Mesothelial cell of epicardium (in vitro differentiated cells): ENCODE measurements at regions not wholly inside any gene's neighbourhood (a gene's known extent, or its start where the extent isn't known, plus 50 kb on each side); places are given as distances from the start of the nearest gene placed in this dataset.

Experiments used
- DNase-seq, 2 experiments: peaks; one replicate each; pipeline ENCODE4 v3.0.0; 2021; ENCODE audit warnings: low spot score in 2 of 2; ENCODE audit not compliant: unreplicated experiment in 2 of 2
- H3K27ac Mint-ChIP-seq: 2 replicates; pipeline ENCODE4 v1.8.0; 2021; ENCODE audit warnings: mixed read lengths
- H3K27me3 Mint-ChIP-seq: 2 replicates; pipeline ENCODE4 v1.8.0; 2021; ENCODE audit warnings: low read depth, mixed read lengths
- H3K36me3 Mint-ChIP-seq: 2 replicates; pipeline ENCODE4 v1.8.0; 2021; ENCODE audit warnings: mixed read lengths
- H3K4me1 Mint-ChIP-seq: 2 replicates; pipeline ENCODE4 v1.8.0; 2021; ENCODE audit warnings: mixed read lengths
- H3K4me3 Mint-ChIP-seq: 2 replicates; pipeline ENCODE4 v1.8.0; 2021; ENCODE audit warnings: mild to moderate bottlenecking, moderate library complexity, mixed read lengths
- H3K9me3 Mint-ChIP-seq: 2 replicates; pipeline ENCODE4 v1.8.0; 2021; ENCODE audit warnings: mixed read lengths
- CTCF ChIP-seq: fragments of 200-600 bp; sonication (generic); IDR thresholded peaks from one replicate; pipeline ENCODE4 v1.5.0; 2021; ENCODE audit warnings: antibody characterized with exemption; ENCODE audit not compliant: unreplicated experiment

GRCh38 chr19:27851543-27852060, 1361.3 kb downstream of the UQCRFS1 start:
- no peak for DNase-seq
- Mint-ChIP-seq H3K36me3 (peaks cover 10% of the 10 kb centered on the region), H3K4me1 (no peaks in the 10 kb centered on the region), H3K27ac (no peak overlapping the region), H3K9me3 (peaks cover 71% of the 10 kb centered on the region), H3K27me3 (no peaks in the 10 kb centered on the region), H3K4me3 (no peak overlapping the region)
- no peak for TF ChIP-seq CTCF

- no peak for TF ChIP-seq CTCF
- H3K4me1 Mint-ChIP-seq = no peaks in the 10 kb centered on the region
- H3K4me3 Mint-ChIP-seq = no peak overlapping the region
- no peaks in the 10 kb centered on the region for H3K27me3 Mint-ChIP-seq
- DNase-seq = no peak
- peaks cover 71% of the 10 kb centered on the region for H3K9me3 Mint-ChIP-seq
- H3K36me3 Mint-ChIP-seq = peaks cover 10% of the 10 kb centered on the region
- H3K27ac Mint-ChIP-seq = no peak overlapping the region
Observed at GRCh38 chr19:27851002-27851481, 1361.9 kb downstream of the UQCRFS1 start.

GRCh38 chr19:27846944-27847343, 1366.0 kb downstream of the UQCRFS1 start:
- no peak for TF ChIP-seq CTCF
- Mint-ChIP-seq H3K4me1 (no peaks in the 10 kb centered on the region), H3K4me3 (no peak overlapping the region), H3K9me3 (peaks cover 77% of the 10 kb centered on the region), H3K27me3 (no peaks in the 10 kb centered on the region), H3K36me3 (peaks cover 7% of the 10 kb centered on the region), H3K27ac (no peak overlapping the region)
- no peak for DNase-seq

- H3K27me3 Mint-ChIP-seq = no peaks in the 10 kb centered on the region
- H3K9me3 Mint-ChIP-seq = peaks cover 83% of the 10 kb centered on the region
- H3K4me1 Mint-ChIP-seq = no peaks in the 10 kb centered on the region
- no peak overlapping the region for H3K27ac Mint-ChIP-seq
- peaks cover 5% of the 10 kb centered on the region for H3K36me3 Mint-ChIP-seq
- H3K4me3 Mint-ChIP-seq = no peak overlapping the region
- TF ChIP-seq CTCF = no peak
- DNase-seq = no peak
Observed at GRCh38 chr19:27844261-27844660, 1368.7 kb downstream of the UQCRFS1 start.

GRCh38 chr19:27843861-27844260, 1369.1 kb downstream of the UQCRFS1 start:
- H3K27ac Mint-ChIP-seq = no peak overlapping the region
- H3K4me1 Mint-ChIP-seq = no peaks in the 10 kb centered on the region
- H3K27me3 Mint-ChIP-seq = no peaks in the 10 kb centered on the region
- TF ChIP-seq CTCF = no peak
- peaks cover 84% of the 10 kb centered on the region for H3K9me3 Mint-ChIP-seq
- DNase-seq = no peak
- no peak overlapping the region for H3K4me3 Mint-ChIP-seq
- H3K36me3 Mint-ChIP-seq = peaks cover 5% of the 10 kb centered on the region

GRCh38 chr19:27833031-27833430, 1379.9 kb downstream of the UQCRFS1 start:
- DNase-seq = no peak
- H3K27me3 Mint-ChIP-seq = no peaks in the 10 kb centered on the region
- peaks cover 58% of the 10 kb centered on the region for H3K9me3 Mint-ChIP-seq
- H3K36me3 Mint-ChIP-seq = peaks cover 3% of the 10 kb centered on the region
- TF ChIP-seq CTCF = no peak
- no peak overlapping the region for H3K4me3 Mint-ChIP-seq
- H3K27ac Mint-ChIP-seq = no peak overlapping the region
- no peaks in the 10 kb centered on the region for H3K4me1 Mint-ChIP-seq
